Lower leg skin (tissue), 3 donors: ENCODE measurements at regions not wholly inside any gene's neighbourhood (a gene's known extent, or its start where the extent isn't known, plus 50 kb on each side); places are given as distances from the start of the nearest gene placed in this dataset.

Source experiments
- CTCF ChIP-seq, 3 donors: fragments of 450-650 bp; IDR thresholded peaks; one replicate each; pipeline ENCODE4 v1.5.1; 2016; ENCODE audit warnings: antibody characterized with exemption in 3 of 3, mild to moderate bottlenecking in 3 of 3, moderate library complexity in 2 of 3
- POLR2A ChIP-seq, 2 donors: fragments of 450-650 bp; IDR thresholded peaks; one replicate each; pipeline ENCODE4 v1.6.1; 2016 to 2017; ENCODE audit warnings: antibody characterized with exemption in 2 of 2, mild to moderate bottlenecking in 1 of 2, moderate library complexity in 1 of 2

DNA sequence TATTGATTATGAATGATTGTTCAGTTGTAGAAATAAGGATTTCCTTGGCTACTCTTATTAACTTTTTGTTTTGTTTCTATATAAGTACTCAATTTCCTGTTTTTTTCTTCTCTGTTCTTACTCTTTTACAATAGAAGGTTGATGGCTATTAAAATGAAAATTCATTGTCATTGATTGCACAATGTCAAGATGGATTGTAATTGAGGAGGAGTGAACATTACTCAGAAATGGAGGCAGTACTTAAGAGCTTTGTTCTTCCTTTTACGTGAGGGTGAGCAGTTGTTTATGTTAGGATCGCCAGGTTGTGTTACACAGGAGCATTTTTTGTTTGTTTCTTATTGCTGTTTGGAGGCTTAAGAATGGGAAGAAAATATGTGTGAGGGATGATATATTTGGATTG, 2062.4 kb downstream of the ARAP2 start:
- no peak for TF ChIP-seq CTCF (IDR thresholded peaks at IDR 0.05)
- no peak for TF ChIP-seq POLR2A (IDR thresholded peaks at IDR 0.05)
